ENCODE measurements at regions not wholly inside any gene's neighbourhood (a gene's known extent, or its start where the extent isn't known, plus 50 kb on each side); places are given as distances from the start of the nearest gene placed in this dataset.

DNA sequence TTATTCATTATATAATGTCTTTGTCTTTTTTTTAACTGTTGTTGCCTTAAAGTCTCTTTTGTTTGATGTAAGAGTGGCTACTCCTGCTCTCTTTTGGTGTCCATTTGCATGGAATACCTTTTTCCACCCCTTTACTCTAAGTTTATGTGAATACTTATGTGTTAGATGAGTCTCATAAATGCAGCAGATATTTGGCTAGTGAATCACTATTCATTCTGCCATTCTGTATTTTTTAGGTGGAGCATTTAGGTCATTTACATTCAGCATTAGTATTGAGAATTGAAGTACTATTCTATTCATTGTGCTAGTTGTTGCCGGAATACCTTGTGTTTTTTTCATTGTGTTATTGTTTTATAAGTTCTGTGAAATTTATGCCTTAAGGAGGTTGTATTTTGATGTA is 317.1 kb downstream of the ANXA1 start:
- DNase-seq: no peak

DNA sequence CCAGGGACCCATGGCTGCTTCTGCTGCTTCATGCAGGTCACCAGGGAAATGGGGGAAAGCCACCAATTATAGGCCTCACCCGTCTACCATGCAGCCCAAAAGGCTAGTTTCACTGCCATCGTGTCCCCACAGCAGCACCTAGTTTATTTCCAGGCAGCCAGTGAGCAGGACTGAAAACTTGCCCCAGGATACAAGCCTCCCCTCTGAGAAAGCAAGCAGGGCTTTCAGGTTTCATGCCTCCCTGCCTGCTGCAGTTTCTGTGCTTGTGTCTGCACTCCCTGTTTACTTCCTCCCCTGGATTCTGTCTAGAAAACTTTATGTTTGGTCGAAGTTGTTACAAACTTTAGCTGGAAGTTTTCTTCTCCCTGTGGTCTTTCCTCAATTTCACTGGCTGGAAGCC is 319.1 kb downstream of the ANXA1 start:
- no peak for DNase-seq

DNA sequence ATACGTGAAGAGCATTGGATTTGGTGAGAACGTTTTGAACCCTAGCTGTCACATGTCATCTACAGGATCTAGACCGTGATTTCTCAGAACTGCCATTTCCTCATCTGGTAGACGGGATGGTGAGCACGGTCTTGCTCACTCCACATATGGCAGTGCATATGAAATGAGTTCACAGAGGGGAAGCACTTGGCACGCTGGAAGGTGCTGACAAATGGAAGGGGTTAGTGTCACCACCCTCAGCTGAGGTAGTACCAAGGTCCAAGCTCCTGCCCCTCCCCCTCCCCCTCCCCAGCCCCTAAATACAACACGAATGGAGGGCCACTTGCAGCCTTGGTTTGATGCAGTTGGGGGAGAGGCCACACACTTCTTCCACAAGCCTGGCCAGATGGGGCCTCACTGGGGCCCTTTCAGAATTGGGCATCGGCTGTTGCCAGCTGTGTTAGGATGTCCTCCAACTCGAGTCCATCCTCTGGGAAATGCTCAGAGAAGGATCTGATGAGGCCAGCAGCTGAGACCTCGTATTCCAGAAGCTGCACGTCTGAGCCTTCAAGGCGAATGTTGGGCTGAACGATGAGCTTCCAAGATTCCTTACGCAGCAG is 322.4 kb downstream of the ANXA1 start:
- DNase-seq: no peak

DNA sequence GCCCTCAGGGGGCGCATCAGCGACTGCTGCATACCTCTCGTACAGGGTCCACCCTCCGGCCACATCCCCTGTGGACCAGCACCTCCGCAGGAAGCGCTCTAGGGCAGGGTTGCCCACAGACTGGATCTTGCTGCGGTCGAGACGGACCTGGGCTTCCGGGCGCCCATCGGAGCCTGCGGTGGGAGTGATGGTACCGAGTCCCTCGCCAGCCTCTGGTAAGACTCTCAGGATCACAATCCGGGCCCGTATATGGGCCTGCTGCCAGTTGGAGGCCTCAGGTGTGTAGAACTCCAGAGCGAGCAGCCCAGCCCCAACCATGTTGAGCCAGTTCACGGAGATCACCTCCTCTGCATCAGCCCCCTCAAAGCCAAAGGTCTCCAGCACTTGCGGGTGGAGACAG is 323.0 kb downstream of the ANXA1 start:
- DNase-seq: no peak

DNA sequence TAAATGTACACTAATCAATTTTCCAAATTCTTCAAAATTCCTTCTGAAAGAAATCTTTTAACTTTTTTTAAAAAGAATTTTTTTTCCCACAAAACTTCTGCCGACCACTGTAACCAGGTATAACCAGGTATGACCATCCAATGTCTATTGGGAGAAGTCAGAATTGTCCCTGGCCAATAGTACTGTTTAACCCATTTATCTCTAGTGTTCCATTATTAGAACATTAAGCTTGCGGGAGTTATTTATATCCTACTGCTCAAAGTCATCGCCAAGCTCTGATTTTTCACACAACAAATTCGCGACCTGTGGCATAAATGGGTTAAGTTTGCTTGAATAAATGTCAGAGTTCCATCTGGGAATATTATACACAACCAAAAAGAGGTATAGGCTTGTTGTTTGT is 343.2 kb downstream of the ANXA1 start:
- no peak for DNase-seq

DNA sequence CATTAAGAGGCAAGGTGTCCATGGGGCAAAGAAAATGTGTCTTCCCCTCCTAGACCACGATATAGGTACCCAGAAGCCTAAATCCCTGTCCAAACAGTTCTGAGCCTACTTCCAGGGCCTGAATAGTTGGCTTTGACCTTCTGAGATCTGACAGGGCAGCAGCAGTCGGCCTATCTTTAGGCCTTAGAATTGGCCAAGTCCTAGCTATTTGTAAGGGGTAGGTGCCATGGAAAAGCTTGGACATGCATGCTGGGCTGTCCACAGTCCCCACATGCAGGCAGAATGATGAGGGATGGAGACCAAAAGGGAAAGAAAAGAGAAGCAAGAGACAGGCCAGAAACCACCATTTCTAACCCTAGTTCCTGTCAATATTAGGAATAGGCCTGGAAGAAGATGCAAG is 346.1 kb downstream of the ANXA1 start:
- DNase-seq: no peak

DNA sequence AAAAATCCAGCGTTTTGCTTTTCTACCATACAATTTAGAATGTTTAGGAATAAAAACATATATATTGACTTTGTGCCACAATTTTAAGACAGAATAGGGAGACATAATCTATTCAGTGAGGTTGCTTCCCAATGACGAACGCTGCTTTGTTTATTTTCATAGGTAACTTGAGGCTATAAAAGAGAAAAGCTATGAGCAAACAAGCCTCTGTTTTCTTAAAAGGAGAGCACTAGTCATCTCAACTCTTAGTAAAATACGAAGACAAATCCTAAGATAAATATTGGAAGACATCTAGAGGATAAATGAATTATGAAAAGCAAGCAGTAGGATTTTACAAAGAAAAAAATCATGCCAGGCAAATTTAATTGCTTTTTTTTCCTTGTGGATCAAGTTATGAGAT is 363.6 kb downstream of the ANXA1 start:
- no peak for DNase-seq

DNA sequence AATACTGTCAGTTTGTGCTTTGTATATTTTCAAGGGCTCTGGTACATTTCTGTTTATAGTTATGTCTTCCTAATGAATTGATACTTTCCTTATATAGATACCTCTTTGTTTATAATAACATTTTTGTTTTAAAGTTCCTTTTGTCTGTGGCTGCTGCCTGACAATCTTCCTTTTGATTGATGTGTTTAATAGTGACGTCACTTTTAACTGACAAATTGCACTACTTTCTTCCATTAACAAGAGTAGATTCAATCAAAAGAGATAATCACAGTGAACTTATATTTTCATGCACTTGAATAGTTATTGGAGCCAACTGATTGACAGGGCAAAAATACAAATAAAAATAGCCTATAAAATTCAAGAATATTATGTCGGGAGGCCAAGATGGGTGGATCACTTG is 371.7 kb downstream of the ANXA1 start:
- no peak for DNase-seq

DNA sequence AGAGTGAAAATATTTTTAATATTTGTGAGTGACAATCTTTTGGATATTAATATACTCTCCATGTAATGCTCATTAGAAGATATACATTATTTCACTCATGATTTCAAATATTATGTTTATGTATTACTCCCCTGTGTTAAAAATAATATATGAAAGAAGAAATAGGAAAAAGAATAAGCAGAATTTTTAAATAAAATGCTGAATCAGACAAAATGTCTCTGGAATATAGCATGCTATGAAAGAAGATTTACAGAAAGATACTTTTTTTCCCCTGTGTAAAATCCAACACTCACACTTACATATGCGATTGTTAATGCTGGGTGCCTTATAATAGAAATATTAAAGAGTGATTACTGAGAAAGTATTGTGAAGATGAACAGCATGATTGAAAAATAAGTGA is 373.7 kb downstream of the ANXA1 start:
- no peak for DNase-seq

DNA sequence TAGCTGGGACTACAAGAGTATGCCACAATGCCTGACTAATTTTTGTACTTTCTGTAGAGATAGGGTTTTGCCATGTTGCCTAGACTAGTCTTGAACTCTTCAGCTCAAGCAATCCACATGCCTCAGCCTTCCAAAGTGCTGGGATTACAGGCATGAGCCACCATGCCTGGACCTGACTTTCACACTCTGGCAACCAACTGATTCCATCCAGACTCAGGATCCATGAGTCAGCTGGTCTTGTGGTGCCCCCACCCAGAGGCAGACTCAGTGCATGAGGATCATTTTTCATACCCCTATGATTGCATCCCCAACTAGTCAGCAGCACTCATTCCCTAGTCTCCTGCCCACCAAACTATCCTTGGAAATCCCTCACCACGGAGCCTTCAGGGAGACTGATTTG is 375.9 kb downstream of the ANXA1 start:
- no peak for DNase-seq

DNA sequence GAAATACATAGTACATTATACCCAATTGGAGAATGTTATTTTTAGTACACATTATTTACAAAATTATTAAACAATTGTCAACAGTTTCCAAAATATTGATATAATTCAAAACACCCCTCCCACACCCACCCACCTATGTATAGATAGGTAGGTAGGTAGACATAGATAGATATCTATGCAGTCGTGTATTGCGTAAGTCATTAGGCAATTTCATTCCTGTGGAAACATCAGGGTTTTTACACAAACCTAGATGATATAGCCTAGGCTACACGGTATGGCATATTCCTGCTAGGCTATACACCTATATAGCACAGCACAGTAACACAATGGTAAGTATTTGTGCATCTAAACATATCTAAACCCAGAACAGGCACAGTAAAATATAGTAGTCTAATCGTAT is 377.3 kb downstream of the ANXA1 start:
- DNase-seq: no peak

DNA sequence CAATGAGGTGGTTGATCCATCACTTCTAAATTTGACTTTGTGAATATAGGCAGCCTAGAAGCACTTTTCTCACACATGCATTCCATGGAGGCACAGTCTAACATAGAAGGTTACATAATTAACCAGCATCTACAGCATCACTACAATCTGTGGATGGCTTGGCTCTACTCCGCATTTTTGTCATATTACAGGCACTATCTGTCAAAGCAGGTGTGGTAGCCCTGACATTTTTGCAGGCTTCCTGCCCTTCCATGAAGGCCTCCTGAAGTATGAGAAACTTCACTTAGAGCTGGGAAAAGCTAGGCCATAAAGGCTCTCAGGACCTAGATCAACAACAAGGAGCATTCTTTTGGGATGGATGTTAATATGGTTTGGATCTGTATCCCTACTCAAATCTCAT is 378.0 kb downstream of the ANXA1 start:
- no peak for DNase-seq

DNA sequence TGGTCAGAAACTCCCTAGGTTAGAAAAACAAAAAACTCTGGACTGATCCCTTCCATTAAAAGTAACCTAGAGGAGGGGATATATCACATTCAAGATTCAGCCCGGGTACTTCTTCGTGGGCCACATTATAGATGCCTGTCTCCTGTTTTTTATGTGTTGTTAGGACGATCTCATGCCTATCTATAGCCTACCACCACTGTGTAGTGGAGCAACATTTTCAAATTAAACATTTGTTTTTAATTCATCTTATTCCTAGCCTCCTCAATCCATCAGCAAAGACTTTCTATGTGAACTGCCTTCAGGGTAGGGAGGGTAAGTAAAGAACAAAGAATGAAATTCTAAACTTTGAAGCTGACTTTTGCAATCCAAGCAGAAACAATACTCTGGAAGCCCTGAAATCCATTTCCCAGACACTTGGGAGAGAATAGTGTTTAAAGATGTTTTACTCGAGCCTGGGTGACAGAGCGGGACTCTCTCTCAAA is 379.4 kb downstream of the ANXA1 start:
- no peak for DNase-seq

DNA sequence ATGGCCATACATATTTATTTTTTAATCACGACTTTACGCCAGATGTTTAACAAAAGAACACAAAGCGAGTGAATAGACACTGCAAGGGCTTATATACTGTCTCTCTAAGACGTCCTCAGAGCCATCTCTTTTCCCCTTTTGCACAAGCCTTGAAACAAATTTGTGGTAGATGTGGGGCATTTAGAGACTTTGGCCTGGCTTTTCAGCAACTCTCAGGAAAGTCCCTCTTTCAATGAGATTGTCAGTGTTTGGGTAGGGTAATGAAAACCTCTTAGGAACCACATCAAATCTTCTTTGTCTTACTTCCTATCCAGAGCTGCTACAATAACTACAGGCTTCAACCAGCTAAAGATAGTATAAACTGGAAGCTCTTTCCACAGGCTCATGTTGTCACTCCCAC is 380.0 kb downstream of the ANXA1 start:
- DNase-seq: no peak

DNA sequence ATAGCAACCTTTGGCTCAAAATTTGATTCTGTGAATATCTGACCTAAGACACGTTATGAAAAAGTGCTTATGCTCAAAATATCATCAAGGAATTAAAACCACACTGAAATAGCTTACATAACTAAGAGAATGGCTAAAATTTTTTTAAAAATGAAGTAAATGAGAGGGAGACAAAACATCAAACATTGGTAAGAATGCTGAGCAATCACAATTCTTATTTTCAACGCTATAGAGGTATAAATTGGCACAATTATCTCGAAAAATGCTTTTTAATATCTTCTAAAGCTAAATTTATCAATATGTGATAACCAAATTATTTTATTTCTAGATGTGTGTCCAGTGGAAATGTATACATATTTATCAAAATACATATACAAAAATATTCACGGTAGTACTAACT is 381.3 kb downstream of the ANXA1 start:
- DNase-seq: no peak

DNA sequence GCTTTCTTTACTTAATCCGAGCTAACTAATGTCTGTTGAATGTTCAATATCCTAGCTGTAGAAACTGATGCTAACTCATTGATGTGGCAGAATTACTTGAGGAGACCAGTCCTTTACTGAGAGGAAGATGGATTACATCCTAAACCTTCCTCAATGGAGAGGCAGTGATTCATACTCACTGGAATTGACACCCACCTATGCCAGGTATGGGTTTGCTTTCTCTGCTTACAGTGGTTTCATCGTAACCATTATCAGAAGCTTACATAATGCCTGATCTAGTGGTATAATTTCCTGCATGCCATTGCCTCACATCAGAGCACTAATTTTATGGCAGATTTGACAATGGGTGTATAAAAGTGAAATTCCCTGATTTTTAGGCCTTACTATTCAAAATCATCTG is 384.7 kb downstream of the ANXA1 start:
- DNase-seq: no peak

DNA sequence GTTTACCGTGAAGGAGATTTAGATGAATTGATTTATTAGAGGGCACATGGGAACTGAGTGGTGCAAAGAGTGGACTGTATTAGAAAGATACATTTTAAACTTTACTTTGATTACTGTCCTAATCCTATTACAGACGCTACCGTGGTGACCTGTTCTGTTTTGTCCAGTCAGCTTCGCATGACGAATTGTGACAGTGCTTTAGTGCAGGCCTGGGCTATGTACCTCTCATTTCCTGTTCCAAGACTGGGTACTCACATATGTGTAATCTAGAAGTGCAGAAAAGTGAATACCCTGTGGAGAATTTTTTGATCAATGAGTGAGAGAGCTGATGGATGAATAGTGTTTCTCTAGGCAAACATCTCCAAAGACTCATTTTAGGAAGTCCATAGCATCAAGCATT is 385.9 kb downstream of the ANXA1 start:
- DNase-seq: no peak

DNA sequence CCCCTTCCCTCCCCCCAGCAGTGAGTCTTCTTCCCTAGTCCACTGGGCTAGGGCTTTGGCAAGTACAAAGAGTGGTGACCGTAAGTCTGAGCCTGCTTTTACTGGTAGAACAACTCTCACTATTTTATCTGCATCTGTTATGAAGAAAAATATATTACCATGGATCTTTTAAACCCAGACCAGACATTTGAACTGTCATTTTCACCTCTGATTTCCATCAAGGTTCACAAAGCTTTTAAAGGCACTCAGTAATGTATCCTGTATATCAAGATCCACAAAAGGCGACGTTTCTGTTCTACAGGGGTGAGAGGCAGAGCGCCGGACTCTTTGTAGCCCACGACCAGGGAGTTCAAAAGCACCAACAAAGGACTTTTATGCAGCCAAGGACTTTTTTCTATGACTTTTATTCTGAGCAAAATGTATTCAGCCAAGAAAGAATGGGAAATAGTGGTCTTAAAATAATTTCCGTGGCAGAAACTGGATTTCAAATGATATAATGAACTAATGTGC is 388.3 kb downstream of the ANXA1 start:
- no peak for DNase-seq

DNA sequence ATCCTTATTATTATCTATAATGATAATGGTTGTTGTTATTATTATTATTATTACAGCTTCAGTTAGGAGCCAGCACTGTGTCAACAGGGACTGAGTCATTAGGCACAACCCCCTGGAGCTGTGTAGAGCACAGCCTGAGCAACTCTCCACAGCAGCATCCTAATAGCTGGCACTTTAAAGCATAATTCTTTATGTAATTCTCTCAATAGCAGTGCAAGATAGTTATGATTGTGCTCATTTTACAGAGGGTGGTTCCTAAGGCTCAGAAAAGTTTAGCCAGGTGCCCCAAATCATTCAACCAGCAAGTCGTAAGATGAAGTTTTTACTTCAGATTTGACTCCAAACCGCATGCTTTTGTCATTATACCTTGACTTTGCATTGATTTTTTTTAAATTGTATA is 390.3 kb downstream of the ANXA1 start:
- DNase-seq: no peak

DNA sequence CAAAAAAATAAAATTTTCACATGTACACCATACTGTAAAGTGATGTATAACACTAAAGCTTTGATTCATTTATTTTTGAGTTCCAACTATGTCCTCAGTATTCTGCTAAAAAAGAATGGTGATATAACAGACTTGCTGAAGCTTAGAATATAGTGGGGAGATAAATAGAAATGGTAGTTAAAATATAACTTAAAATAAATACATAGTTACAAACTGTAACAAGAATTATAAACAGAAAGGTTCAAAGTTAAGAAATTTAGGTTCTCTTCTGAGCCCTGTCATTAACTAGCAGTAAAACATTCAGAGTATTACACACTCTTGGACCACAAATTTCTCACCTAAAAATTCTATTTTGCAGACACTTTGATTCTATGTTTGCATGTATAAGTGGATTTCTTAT is 392.1 kb downstream of the ANXA1 start:
- no peak for DNase-seq

DNA sequence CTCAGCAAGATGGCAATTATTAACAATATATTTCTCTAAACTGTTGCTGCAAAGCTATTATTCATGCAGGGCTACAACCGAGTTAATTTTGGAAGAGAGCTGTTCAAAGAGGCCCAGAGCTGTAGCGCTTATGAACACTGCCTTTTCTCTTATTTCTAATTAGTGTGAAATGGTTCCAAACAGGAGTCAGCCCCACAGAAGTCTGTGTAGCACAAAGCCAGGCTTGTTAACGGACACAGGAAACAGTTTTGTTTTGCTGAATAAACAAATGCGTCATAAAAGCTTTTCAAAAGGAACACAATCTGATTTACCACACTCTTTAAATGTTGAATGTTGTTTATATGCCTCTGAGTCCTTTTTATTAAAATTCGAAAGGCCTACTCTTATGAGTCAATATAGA is 396.5 kb downstream of the ANXA1 start:
- DNase-seq: no peak

DNA sequence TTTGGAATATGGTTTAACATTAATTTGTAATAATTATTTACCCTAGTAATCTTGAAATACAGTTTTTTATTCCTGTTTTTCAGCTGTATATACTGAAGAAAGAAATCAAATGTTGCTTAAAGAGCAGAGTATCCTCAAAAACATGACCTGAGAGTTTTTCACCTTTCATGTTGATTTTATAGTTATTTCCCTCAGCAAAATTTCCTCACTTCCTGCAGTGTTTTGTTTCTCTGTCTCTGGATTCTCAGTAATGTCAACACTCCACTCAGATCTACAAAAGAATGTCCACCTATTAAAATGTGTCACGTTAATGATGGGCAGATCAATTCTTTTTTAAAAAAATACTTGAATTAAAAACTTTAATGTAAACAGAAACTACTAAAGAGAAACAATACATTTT is 398.3 kb downstream of the ANXA1 start:
- no peak for DNase-seq

DNA sequence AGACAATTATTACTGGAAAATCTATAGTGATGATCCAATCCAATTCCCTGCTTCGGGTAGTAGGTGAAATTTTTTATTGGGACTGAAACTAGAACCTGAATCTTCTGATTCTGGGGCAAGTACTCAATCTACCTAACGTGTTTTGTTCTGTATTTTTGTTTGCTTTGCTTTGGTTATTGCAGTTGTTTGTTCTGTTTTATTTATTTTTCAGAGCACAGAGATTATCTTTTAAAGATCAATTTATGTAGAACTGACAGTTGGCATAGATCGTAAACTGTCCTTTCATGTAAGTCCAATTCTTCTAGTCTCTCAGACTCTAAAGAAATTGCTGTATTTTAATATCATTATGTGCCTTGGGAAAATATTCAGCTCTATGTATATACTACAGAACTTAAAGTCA is 401.6 kb downstream of the ANXA1 start:
- no peak for DNase-seq

DNA sequence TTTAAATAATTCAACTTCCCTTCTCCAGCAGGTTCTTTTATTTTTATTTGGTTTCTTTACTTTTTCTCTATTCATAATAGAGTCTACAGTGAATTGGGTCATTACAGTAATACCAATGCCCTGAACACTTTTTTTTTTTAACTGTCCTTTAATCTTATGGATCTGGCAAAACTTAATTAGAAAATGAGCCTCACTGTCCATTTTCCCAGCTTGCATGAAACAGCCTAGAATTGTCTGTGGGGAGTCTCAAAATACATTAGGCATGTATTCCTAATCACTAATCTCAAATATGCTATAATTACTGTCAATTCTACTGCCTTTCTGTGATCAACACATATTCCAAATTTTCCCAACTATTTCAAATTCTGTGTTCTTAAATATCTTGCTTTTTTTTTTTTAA is 406.8 kb downstream of the ANXA1 start:
- DNase-seq: no peak

DNA sequence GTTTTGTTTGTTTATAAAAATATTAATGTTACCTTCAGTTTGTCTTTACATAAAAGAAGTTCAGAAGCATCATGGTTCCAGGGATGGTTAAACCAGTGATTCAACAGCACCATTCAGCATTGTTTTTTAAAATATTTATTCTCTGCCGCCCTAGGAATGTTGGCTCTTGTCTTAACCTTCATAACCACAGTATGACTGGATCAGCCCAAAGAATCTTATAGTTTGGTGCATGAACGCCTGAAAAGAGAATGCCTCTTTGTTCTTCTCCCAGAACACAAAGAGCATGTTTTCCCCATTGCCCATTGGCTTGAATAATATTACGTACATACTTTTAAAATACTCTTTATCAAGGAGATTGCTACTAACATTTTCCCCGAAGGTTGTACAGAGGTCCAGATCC is 413.4 kb downstream of the ANXA1 start:
- DNase-seq: no peak
